T-helper 2 cell treated with Interferon-gamma antibody and Interleukin-4, amounts not matched to agents 5 μg/mL and 100 μg/mL, for 36 hours (primary cell): ENCODE measurements at regions not wholly inside any gene's neighbourhood (a gene's known extent, or its start where the extent isn't known, plus 50 kb on each side); places are given as distances from the start of the nearest gene placed in this dataset.
A peak's percentile ranks its signal among the peaks of the same experiment; 100 is the strongest.

Experiments used
- DNase-seq: peaks from one replicate; pipeline ENCODE4 v3.0.0; 2021; ENCODE audit warnings: low spot score
- H3K27ac Mint-ChIP-seq: one replicate; pipeline ENCODE4 v1.8.0; 2021; ENCODE audit warnings: mild to moderate bottlenecking, mixed read lengths
- H3K27me3 Mint-ChIP-seq: one replicate; pipeline ENCODE4 v1.8.0; 2021; ENCODE audit warnings: low read depth, mixed read lengths
- H3K36me3 Mint-ChIP-seq: one replicate; pipeline ENCODE4 v1.8.0; 2021; ENCODE audit warnings: low read depth, mixed read lengths
- H3K4me1 Mint-ChIP-seq: one replicate; pipeline ENCODE4 v1.8.0; 2021; ENCODE audit warnings: low read depth, mixed read lengths
- H3K4me3 Mint-ChIP-seq: one replicate; pipeline ENCODE4 v1.8.0; 2022; ENCODE audit warnings: mild to moderate bottlenecking, moderate library complexity, mixed read lengths
- H3K9me3 Mint-ChIP-seq: one replicate; pipeline ENCODE4 v1.8.0; 2021; ENCODE audit warnings: mixed read lengths

- H3K36me3 Mint-ChIP-seq = no peaks in the 10 kb centered on the region
- H3K4me1 Mint-ChIP-seq = no peaks in the 10 kb centered on the region
- peaks cover 4% of the 10 kb centered on the region for H3K9me3 Mint-ChIP-seq
- H3K27me3 Mint-ChIP-seq = no peaks in the 10 kb centered on the region
- H3K27ac Mint-ChIP-seq = no peak overlapping the region
- H3K4me3 Mint-ChIP-seq = no peak overlapping the region
- no peak for DNase-seq
Measured at GRCh38 chr3:110261141-110261540, 810.5 kb upstream of the NECTIN3 start.

- H3K9me3 Mint-ChIP-seq = peaks cover 3% of the 10 kb centered on the region
- H3K4me1 Mint-ChIP-seq = no peaks in the 10 kb centered on the region
- no peaks in the 10 kb centered on the region for H3K27me3 Mint-ChIP-seq
- no peaks in the 10 kb centered on the region for H3K36me3 Mint-ChIP-seq
- no peak overlapping the region for H3K27ac Mint-ChIP-seq
- no peak overlapping the region for H3K4me3 Mint-ChIP-seq
- no peak for DNase-seq
Measured at GRCh38 chr3:110262896-110263295, 808.7 kb upstream of the NECTIN3 start.

GRCh38 chr3:110265302-110265701, 806.3 kb upstream of the NECTIN3 start:
- Mint-ChIP-seq H3K4me3 (no peak overlapping the region), H3K36me3 (no peaks in the 10 kb centered on the region), H3K4me1 (no peaks in the 10 kb centered on the region), H3K27ac (no peak overlapping the region), H3K27me3 (no peaks in the 10 kb centered on the region), H3K9me3 (no peaks in the 10 kb centered on the region)
- no peak for DNase-seq

- no peak for DNase-seq
- H3K27ac Mint-ChIP-seq = no peak overlapping the region
- H3K36me3 Mint-ChIP-seq = no peaks in the 10 kb centered on the region
- no peak overlapping the region for H3K4me3 Mint-ChIP-seq
- no peaks in the 10 kb centered on the region for H3K9me3 Mint-ChIP-seq
- no peaks in the 10 kb centered on the region for H3K27me3 Mint-ChIP-seq
- no peaks in the 10 kb centered on the region for H3K4me1 Mint-ChIP-seq
Measured at GRCh38 chr3:110267304-110267845, 804.2 kb upstream of the NECTIN3 start.

GRCh38 chr3:110272525-110272924, 799.1 kb upstream of the NECTIN3 start:
- H3K36me3 Mint-ChIP-seq = no peaks in the 10 kb centered on the region
- DNase-seq = no peak
- no peaks in the 10 kb centered on the region for H3K4me1 Mint-ChIP-seq
- no peaks in the 10 kb centered on the region for H3K9me3 Mint-ChIP-seq
- peaks cover 2% of the 10 kb centered on the region for H3K27me3 Mint-ChIP-seq
- no peak overlapping the region for H3K27ac Mint-ChIP-seq
- no peak overlapping the region for H3K4me3 Mint-ChIP-seq

- Mint-ChIP-seq H3K27me3 (no peaks in the 10 kb centered on the region), H3K27ac (no peak overlapping the region), H3K9me3 (peaks cover 11% of the 10 kb centered on the region), H3K36me3 (no peaks in the 10 kb centered on the region), H3K4me1 (no peaks in the 10 kb centered on the region), H3K4me3 (no peak overlapping the region)
- DNase-seq = no peak
Measured at GRCh38 chr3:110291886-110292501, 779.6 kb upstream of the NECTIN3 start.

GRCh38 chr3:110293660-110294059, 778.0 kb upstream of the NECTIN3 start:
- H3K4me3 Mint-ChIP-seq = no peak overlapping the region
- no peaks in the 10 kb centered on the region for H3K27me3 Mint-ChIP-seq
- DNase-seq = no peak
- H3K36me3 Mint-ChIP-seq = no peaks in the 10 kb centered on the region
- no peak overlapping the region for H3K27ac Mint-ChIP-seq
- no peaks in the 10 kb centered on the region for H3K4me1 Mint-ChIP-seq
- peaks cover 11% of the 10 kb centered on the region for H3K9me3 Mint-ChIP-seq

- Mint-ChIP-seq H3K4me3 (no peak overlapping the region), H3K27ac (no peak overlapping the region), H3K27me3 (no peaks in the 10 kb centered on the region), H3K36me3 (no peaks in the 10 kb centered on the region), H3K4me1 (no peaks in the 10 kb centered on the region), H3K9me3 (peaks cover 11% of the 10 kb centered on the region)
- no peak for DNase-seq
Measured at GRCh38 chr3:110296885-110297284, 774.7 kb upstream of the NECTIN3 start.

- no peak overlapping the region for H3K27ac Mint-ChIP-seq
- no peaks in the 10 kb centered on the region for H3K36me3 Mint-ChIP-seq
- no peak for DNase-seq
- no peak overlapping the region for H3K4me3 Mint-ChIP-seq
- no peaks in the 10 kb centered on the region for H3K4me1 Mint-ChIP-seq
- H3K9me3 Mint-ChIP-seq = no peaks in the 10 kb centered on the region
- no peaks in the 10 kb centered on the region for H3K27me3 Mint-ChIP-seq
Measured at GRCh38 chr3:110301781-110302180, 769.8 kb upstream of the NECTIN3 start.

- H3K4me1 Mint-ChIP-seq = no peaks in the 10 kb centered on the region
- no peak for DNase-seq
- no peaks in the 10 kb centered on the region for H3K27me3 Mint-ChIP-seq
- H3K27ac Mint-ChIP-seq = no peak overlapping the region
- no peak overlapping the region for H3K4me3 Mint-ChIP-seq
- no peaks in the 10 kb centered on the region for H3K9me3 Mint-ChIP-seq
- H3K36me3 Mint-ChIP-seq = no peaks in the 10 kb centered on the region
Measured at GRCh38 chr3:110307065-110307809, 764.4 kb upstream of the NECTIN3 start.

- Mint-ChIP-seq H3K27ac (no peak overlapping the region), H3K36me3 (no peaks in the 10 kb centered on the region), H3K4me1 (no peaks in the 10 kb centered on the region), H3K27me3 (peaks cover 2% of the 10 kb centered on the region), H3K4me3 (no peak overlapping the region), H3K9me3 (no peaks in the 10 kb centered on the region)
- DNase-seq = no peak
Measured at GRCh38 chr3:110311541-110311940, 760.1 kb upstream of the NECTIN3 start.

GRCh38 chr3:110314512-110315114, 757.0 kb upstream of the NECTIN3 start:
- H3K4me3 Mint-ChIP-seq = no peak overlapping the region
- H3K27me3 Mint-ChIP-seq = peaks cover 2% of the 10 kb centered on the region
- no peaks in the 10 kb centered on the region for H3K36me3 Mint-ChIP-seq
- no peak overlapping the region for H3K27ac Mint-ChIP-seq
- H3K4me1 Mint-ChIP-seq = no peaks in the 10 kb centered on the region
- DNase-seq = peak; percentile 27
- H3K9me3 Mint-ChIP-seq = no peaks in the 10 kb centered on the region

- Mint-ChIP-seq H3K36me3 (no peaks in the 10 kb centered on the region), H3K4me1 (no peaks in the 10 kb centered on the region), H3K9me3 (no peaks in the 10 kb centered on the region), H3K27ac (no peak overlapping the region), H3K4me3 (no peak overlapping the region), H3K27me3 (peaks cover 2% of the 10 kb centered on the region)
- DNase-seq = no peak
Measured at GRCh38 chr3:110318108-110318507, 753.5 kb upstream of the NECTIN3 start.

GRCh38 chr3:110323349-110323748, 748.3 kb upstream of the NECTIN3 start:
- no peaks in the 10 kb centered on the region for H3K4me1 Mint-ChIP-seq
- H3K4me3 Mint-ChIP-seq = no peak overlapping the region
- H3K36me3 Mint-ChIP-seq = no peaks in the 10 kb centered on the region
- DNase-seq = no peak
- no peak overlapping the region for H3K27ac Mint-ChIP-seq
- H3K9me3 Mint-ChIP-seq = no peaks in the 10 kb centered on the region
- H3K27me3 Mint-ChIP-seq = no peaks in the 10 kb centered on the region
